ENCODE measurements at regions not wholly inside any gene's neighbourhood (a gene's known extent, or its start where the extent isn't known, plus 50 kb on each side); places are given as distances from the start of the nearest gene placed in this dataset.

DNA sequence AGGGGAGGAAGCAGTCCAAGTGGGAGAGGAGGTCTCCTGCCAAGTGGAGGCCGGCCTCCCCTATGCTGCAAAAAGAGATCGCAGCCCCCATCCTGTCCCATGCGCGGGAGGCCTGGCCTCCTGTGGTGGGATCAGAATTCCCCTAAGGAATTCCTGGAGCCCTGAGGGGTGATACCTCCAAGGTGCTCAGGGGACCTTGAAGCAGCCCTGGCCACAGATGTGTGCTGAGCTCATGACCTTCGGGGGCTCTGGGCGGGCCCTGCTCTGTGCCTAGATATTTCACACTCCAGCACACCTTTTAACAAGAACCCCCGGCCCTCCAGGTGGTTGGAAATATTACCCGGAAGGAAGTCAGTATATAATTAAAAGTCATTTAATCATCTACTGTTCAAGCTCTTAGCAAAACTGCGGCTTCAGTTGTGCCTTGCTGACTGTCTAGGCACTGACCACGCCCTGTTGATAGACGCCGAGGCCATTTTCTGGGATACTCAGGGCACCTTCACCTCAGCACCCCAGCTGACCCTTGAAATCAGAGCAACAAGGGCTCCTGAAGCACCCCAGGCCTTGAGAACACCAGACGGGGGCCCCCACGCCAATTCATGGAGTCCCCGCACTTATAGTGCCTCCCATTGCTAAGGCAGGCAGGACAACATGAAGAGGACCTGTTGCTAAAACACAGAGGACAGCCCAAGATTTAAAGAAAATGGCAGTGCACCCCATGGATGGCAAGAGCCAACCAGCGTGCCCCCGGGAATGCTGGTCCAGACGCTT is 119.1 kb downstream of the NDUFA10 start:
- TF ChIP-seq POLR2A (IDR thresholded peaks at IDR 0.05): no peak
- no peak for TF ChIP-seq POLR2AphosphoS5 (IDR thresholded peaks at IDR 0.05)
